HepG2 (cell line): ENCODE measurements at regions not wholly inside any gene's neighbourhood (a gene's known extent, or its start where the extent isn't known, plus 50 kb on each side); places are given as distances from the start of the nearest gene placed in this dataset.

Experiments
- HOXA5 ChIP-seq: sonication (generic); formaldehyde crosslinking; IDR thresholded peaks from 2 replicates; pipeline ENCODE4 v1.4.0; 2020; ENCODE audit warnings: missing genetic modification reagents
- IKZF5 ChIP-seq: IDR thresholded peaks from 2 replicates; pipeline ENCODE4 v1.6.1; 2018; ENCODE audit warnings: missing genetic modification reagents, mild to moderate bottlenecking, missing compliant biosample characterization
- MED1 ChIP-seq: sonication (generic); formaldehyde crosslinking; IDR thresholded peaks from 2 replicates; pipeline ENCODE4 v1.4.0; 2020; ENCODE audit warnings: missing genetic modification reagents
- STAG1 ChIP-seq: sonication (generic); formaldehyde crosslinking; IDR thresholded peaks from 2 replicates; pipeline ENCODE4 v1.4.0; 2020; ENCODE audit warnings: missing genetic modification reagents
- ZNF644 ChIP-seq: IDR thresholded peaks from 2 replicates; pipeline ENCODE4 v1.6.1; 2016; ENCODE audit warnings: low read depth
- TF ChIP-seq, protein P1 (sequence below): sonication (generic); formaldehyde crosslinking; IDR thresholded peaks from 2 replicates; pipeline ENCODE4 v1.5.1; 2020; ENCODE audit warnings: mild to moderate bottlenecking, missing genetic modification reagents, moderate library complexity

DNA sequence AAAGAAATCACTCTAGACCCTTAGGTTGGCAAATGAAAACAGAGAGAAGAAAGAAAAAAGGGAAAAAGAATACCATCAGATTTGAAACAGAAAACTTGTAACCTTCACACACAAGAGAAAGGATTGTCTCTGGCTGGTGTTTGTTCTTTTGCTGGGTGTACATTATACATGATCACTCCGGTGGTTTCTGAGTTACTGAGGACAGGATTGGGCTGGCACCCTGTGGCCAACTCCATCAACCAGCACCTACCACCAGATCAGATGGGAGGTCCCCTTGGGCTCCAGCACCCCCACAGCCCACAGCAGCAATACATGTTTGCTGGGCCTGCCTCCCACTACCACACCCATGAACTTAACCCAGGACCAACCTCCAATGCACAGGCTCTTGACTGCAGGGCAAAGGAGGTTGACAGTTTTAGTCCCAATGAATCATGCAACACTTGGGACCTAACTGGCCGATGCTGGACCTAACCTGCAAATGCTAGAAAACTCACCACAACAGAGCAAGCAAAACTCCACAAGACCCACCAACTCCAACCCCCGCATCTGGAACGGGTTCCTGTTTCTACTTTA is 308.3 kb downstream of the SOX9 start (continued):
- TF ChIP-seq, protein P1, sequence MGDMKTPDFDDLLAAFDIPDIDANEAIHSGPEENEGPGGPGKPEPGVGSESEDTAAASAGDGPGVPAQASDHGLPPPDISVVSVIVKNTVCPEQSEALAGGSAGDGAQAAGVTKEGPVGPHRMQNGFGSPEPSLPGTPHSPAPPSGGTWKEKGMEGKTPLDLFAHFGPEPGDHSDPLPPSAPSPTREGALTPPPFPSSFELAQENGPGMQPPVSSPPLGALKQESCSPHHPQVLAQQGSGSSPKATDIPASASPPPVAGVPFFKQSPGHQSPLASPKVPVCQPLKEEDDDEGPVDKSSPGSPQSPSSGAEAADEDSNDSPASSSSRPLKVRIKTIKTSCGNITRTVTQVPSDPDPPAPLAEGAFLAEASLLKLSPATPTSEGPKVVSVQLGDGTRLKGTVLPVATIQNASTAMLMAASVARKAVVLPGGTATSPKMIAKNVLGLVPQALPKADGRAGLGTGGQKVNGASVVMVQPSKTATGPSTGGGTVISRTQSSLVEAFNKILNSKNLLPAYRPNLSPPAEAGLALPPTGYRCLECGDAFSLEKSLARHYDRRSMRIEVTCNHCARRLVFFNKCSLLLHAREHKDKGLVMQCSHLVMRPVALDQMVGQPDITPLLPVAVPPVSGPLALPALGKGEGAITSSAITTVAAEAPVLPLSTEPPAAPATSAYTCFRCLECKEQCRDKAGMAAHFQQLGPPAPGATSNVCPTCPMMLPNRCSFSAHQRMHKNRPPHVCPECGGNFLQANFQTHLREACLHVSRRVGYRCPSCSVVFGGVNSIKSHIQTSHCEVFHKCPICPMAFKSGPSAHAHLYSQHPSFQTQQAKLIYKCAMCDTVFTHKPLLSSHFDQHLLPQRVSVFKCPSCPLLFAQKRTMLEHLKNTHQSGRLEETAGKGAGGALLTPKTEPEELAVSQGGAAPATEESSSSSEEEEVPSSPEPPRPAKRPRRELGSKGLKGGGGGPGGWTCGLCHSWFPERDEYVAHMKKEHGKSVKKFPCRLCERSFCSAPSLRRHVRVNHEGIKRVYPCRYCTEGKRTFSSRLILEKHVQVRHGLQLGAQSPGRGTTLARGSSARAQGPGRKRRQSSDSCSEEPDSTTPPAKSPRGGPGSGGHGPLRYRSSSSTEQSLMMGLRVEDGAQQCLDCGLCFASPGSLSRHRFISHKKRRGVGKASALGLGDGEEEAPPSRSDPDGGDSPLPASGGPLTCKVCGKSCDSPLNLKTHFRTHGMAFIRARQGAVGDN: peak; percentile 62
- TF ChIP-seq ZNF644 (CRISPR knock-in tag) (0 out of 2 replicates have a peak, but pooled peaks have one; percentile 23), HOXA5 (CRISPR knock-in tag) (no peak), MED1 (CRISPR knock-in tag) (peak; percentile 14; the same call in 1 of the 2 replicates), STAG1 (peak; percentile 58), IKZF5 (CRISPR knock-in tag) (peak; percentile 32; the same call in 1 of the 2 replicates)
